GM21619 (cell line): ENCODE measurements at regions not wholly inside any gene's neighbourhood (a gene's known extent, or its start where the extent isn't known, plus 50 kb on each side); places are given as distances from the start of the nearest gene placed in this dataset.
"Not testable (repeated sequence)": the region's sequence is repeated elsewhere in the genome, so short reads cannot be mapped to it uniquely, and the experiment has no call there.

ENCODE experiments used
- ATAC-seq: cut with Tn5 transposase; IDR thresholded peaks from one replicate; pipeline ENCODE4 v1.9.1; 2021; ENCODE audit not compliant: unreplicated experiment

DNA sequence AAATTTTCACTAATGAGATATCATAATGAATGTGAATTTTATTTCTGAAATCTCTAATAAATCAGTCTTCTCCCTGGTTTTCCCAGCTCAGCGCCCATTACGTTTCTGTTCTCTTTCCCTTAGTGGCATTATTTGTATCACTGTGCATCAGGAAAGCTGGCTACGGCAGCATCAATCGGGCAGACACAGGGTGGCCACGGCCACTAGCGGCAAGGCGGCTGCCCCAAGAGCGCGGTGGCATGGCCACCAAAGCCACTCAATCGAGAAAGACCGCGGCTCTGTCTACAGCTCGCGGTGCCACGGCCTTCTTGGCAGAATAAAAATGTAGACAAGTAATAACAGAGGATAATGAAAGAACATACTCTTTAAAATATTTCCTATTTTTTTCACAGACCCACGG is 168.0 kb downstream of the RPIA start:
- ATAC-seq: no peak

GRCh38 chr2:88860421-88861075 is 169.1 kb downstream of the RPIA start:
- no peak for ATAC-seq

GRCh38 chr2:88865801-88866371 is 174.4 kb downstream of the RPIA start:
- peak; percentile 72 for ATAC-seq

GRCh38 chr2:88866756-88867155 is 175.3 kb downstream of the RPIA start:
- ATAC-seq: no peak

GRCh38 chr2:88868861-88869260 is 177.4 kb downstream of the RPIA start:
- ATAC-seq: no peak

GRCh38 chr2:88870267-88870839 is 178.9 kb downstream of the RPIA start:
- ATAC-seq: no peak

DNA sequence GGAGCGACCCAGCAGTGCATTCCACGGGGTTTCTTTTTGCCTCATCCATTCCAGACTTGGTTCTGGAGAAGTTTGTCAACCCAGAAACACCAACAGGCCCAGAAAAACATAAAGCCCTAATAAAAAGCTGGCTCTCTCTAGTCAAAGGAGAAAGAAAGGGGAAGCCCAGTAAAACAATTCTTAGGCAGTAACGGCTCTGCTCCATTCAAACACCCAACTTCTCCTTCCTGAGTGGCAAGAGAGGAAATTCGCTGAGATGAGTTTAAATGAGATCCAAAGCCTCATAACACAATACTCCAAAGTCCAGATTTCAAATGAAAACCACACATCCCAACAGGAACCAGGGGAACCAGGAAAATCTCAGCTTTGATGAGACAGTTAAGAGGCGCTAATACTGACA is 179.9 kb downstream of the RPIA start:
- no peak for ATAC-seq

DNA sequence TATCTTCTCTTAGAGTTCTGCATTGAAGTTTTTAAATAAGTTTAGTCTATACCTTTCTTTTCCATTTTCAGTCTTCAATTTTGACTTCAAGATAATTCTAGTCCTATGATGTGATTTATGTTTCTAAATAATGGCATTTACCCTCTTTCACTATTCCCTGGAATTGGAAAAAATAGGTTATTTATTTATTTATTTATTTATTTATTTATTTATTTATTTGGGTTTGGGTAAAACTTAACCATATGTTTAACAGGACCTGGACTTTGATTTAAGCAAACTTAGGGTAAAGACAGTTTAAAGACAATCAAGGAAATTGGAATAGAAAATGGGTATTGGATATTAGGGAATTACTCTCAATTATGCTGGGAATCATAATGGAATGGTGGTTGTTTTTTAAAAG is 182.1 kb downstream of the RPIA start:
- ATAC-seq: no peak

- ATAC-seq: no peak
Observed at GRCh38 chr2:88874063-88874657, 182.7 kb downstream of the RPIA start.

GRCh38 chr2:88875736-88876135 is 184.3 kb downstream of the RPIA start:
- ATAC-seq: no peak

GRCh38 chr2:88880441-88880953 is 189.0 kb downstream of the RPIA start:
- no peak for ATAC-seq

DNA sequence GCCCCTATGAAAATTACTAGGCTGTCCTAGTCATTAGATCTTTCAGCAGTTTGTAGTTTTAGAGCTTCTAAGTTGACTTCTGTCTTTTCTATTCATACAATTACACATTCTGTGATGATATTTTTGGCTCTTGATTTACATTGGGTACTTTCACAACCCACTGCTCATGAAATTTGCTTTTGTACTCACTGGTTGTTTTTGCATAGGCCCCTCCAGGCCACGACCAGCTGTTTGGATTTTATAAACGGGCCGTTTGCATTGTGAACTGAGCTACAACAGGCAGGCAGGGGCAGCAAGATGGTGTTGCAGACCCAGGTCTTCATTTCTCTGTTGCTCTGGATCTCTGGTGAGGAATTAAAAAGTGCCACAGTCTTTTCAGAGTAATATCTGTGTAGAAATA is 193.8 kb downstream of the RPIA start:
- peak; percentile 83 for ATAC-seq

DNA sequence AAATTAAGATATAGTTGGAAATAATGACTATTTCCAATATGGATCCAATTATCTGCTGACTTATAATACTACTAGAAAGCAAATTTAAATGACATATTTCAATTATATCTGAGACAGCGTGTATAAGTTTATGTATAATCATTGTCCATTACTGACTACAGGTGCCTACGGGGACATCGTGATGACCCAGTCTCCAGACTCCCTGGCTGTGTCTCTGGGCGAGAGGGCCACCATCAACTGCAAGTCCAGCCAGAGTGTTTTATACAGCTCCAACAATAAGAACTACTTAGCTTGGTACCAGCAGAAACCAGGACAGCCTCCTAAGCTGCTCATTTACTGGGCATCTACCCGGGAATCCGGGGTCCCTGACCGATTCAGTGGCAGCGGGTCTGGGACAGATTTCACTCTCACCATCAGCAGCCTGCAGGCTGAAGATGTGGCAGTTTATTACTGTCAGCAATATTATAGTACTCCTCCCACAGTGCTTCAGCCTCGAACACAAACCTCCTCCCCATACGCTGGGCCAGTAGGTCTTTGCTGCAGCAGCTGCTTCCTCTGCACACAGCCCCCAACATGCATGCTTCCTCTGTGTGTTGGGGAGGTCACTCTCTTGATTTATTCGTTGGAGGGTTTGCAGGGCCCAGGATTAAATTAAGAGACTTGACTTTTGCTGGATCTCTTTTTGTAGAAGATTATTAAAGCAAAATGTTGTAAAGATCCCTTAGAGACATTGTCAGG is 194.4 kb downstream of the RPIA start:
- ATAC-seq: no peak

- not testable (repeated sequence) for ATAC-seq
Observed at GRCh38 chr2:88887466-88887865, 196.0 kb downstream of the RPIA start.

DNA sequence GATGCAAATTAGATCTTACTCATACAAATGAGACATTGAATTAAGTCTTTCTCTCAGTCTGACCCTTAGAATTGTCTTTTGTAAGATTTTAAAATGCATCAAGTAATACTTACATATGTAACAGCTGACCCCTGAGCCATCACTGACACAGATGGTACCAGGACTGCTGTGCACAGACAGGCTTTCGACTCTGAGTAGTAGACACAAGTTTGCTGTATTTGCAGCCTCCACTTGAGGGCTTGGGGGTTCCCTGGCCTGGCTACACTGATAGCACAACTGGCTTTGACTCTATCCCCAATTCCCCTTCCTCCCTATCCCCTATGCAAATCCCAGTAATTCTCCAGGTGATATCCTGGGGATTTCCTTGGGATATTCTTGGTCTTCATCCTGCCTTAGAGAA is 200.7 kb downstream of the RPIA start:
- no peak for ATAC-seq

GRCh38 chr2:88892788-88893187 is 201.3 kb downstream of the RPIA start:
- no peak for ATAC-seq

GRCh38 chr2:88896971-88897370 is 205.5 kb downstream of the RPIA start:
- ATAC-seq: no peak

- no peak for ATAC-seq
Observed at GRCh38 chr2:88897715-88898114, 206.2 kb downstream of the RPIA start.

DNA sequence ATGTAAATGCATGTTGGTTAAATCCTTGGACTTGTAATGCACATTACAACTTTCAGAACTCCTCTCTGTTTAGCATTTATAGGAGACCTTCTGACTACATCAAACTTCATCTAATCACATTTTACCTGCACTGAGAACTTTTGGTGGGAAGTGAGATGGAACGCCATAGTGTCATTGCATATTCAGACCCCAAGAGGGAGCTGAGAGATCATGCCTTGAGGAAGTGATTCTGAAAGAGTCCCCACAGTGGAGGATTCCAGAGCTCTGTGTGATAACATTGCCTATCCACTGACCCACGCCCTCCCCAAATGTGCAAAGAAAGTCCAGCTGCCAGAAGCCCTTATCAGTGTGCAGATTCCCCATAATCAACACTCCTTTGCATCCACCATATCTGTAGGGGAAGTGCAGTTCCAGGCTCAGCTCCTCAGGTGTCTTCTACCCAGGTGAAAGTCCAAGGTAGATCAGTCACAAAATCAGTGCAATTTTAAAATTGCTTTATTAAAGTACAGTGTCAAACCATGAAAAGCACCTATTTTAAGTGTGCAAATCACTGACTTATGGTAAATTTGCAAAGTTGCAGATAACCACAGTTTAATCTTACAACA is 212.4 kb downstream of the RPIA start:
- no peak for ATAC-seq

DNA sequence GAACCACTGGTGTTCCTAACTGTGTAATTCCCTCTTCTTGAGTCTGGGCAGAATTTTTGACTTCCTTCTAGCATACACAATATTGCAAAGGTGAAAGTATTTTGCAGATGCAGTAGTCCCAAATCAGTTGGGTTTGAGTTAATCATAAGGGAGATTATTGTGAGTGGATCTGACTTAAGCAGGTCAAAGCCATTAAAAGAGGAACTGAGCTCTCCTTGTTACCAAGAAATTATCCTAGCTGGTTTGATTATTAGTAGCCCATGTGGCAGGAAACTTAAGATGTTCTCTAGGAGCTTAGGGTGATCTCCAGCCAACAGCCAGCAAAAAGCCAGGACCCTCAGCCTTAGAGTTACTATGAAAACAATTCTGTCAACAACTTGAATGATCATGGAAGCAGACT is 221.8 kb downstream of the RPIA start:
- ATAC-seq: no peak
